Naive thymus-derived CD4-positive, alpha-beta T cell (primary cell): ENCODE measurements at regions not wholly inside any gene's neighbourhood (a gene's known extent, or its start where the extent isn't known, plus 50 kb on each side); places are given as distances from the start of the nearest gene placed in this dataset.
A peak's percentile ranks its signal among the peaks of the same experiment; 100 is the strongest.

ENCODE experiments used
- ATAC-seq: fragments of 150-1000 bp; cut with Tn5 transposase; 2 replicates; pipeline ENCODE4 v1.10.0; 2021; ENCODE audit warnings: mild to moderate bottlenecking, moderate library complexity
- CTCF ChIA-PET: fragments of 350-600 bp; sonication (Branson Sonifier 250); formaldehyde crosslinking; loops from one replicate; lab custom pipeline; 2021; ENCODE audit warnings: antibody characterized with exemption; lab: Charles Lee
- POLR2A ChIA-PET: fragments of 350-600 bp; sonication (Branson Sonifier 250); formaldehyde crosslinking; loops from one replicate; lab custom pipeline; 2021; ENCODE audit warnings: antibody characterized with exemption, inconsistent platforms; lab: Charles Lee
- DNase-seq, 9 donors: peaks; one replicate each; pipeline versions ENCODE4 v3.0.0 to v3.0.0-alpha.2; 2020 to 2022; ENCODE audit warnings: mixed read lengths in 1 of 9
- H3K27ac ChIP-seq: one replicate; pipeline ENCODE4 v1.7.0; 2013; ENCODE audit warnings: mild to moderate bottlenecking, low read depth, low read length, moderate library complexity
- H3K27me3 ChIP-seq, 2 donors: one replicate each; pipeline ENCODE4 v1.7.0; 2013; ENCODE audit warnings: low read length in 2 of 2, mild to moderate bottlenecking in 2 of 2, moderate library complexity in 2 of 2; ENCODE audit not compliant: control insufficient read depth in 2 of 2, insufficient read depth in 2 of 2
- H3K36me3 ChIP-seq, 3 experiments: 1 replicate in 2 of 3; 2 replicates in 1 of 3; pipeline ENCODE4 v1.7.0; 2013; ENCODE audit warnings: low read length in 3 of 3, mild to moderate bottlenecking in 3 of 3, moderate library complexity in 1 of 3; ENCODE audit not compliant: insufficient read depth in 3 of 3, control insufficient read depth in 2 of 3
- H3K4me1 ChIP-seq, 2 donors: one replicate each; pipeline ENCODE4 v1.7.0; 2013; ENCODE audit warnings: low read length in 2 of 2, mild to moderate bottlenecking in 2 of 2, moderate library complexity in 1 of 2; ENCODE audit not compliant: control insufficient read depth in 2 of 2, insufficient read depth in 2 of 2
- H3K4me3 ChIP-seq: 2 replicates; pipeline ENCODE4 v1.7.0; 2013; ENCODE audit warnings: mild to moderate bottlenecking, low read length
- H3K9me3 ChIP-seq, 3 experiments: 1 replicate in 2 of 3; 2 replicates in 1 of 3; pipeline ENCODE4 v1.7.0; 2013; ENCODE audit warnings: low read length in 3 of 3; ENCODE audit not compliant: control insufficient read depth in 2 of 3
- H3K27ac Mint-ChIP-seq, 9 donors: one replicate each; pipeline ENCODE4 v1.8.0; 2020 to 2022; ENCODE audit warnings: mixed read lengths in 9 of 9, mild to moderate bottlenecking in 8 of 9, moderate library complexity in 5 of 9, inconsistent platforms in 2 of 9
- H3K27me3 Mint-ChIP-seq, 5 donors: one replicate each; pipeline ENCODE4 v1.8.0; 2021 to 2022; ENCODE audit warnings: mixed read lengths in 5 of 5, mild to moderate bottlenecking in 1 of 5
- H3K36me3 Mint-ChIP-seq, 5 donors: one replicate each; pipeline ENCODE4 v1.8.0; 2020 to 2022; ENCODE audit warnings: mixed read lengths in 5 of 5, mild to moderate bottlenecking in 3 of 5, inconsistent platforms in 1 of 5
- H3K4me1 Mint-ChIP-seq, 7 donors: one replicate each; pipeline ENCODE4 v1.8.0; 2020 to 2022; ENCODE audit warnings: mixed read lengths in 7 of 7, mild to moderate bottlenecking in 3 of 7, inconsistent platforms in 1 of 7
- H3K4me3 Mint-ChIP-seq, 10 donors: one replicate each; pipeline ENCODE4 v1.8.0; 2020 to 2022; ENCODE audit warnings: mild to moderate bottlenecking in 10 of 10, mixed read lengths in 10 of 10, moderate library complexity in 6 of 10, inconsistent platforms in 2 of 10
- H3K9me3 Mint-ChIP-seq, 11 donors: one replicate each; pipeline ENCODE4 v1.8.0; 2020 to 2022; ENCODE audit warnings: mixed read lengths in 11 of 11, mild to moderate bottlenecking in 4 of 11, inconsistent platforms in 1 of 11, moderate library complexity in 1 of 11
- intact Hi-C, 2 donors: fragments of 100-400 bp; cut with micrococcal nuclease; formaldehyde crosslinking; loops; one replicate each; pipeline ENCODE4 v1.15.1; 2023

DNA sequence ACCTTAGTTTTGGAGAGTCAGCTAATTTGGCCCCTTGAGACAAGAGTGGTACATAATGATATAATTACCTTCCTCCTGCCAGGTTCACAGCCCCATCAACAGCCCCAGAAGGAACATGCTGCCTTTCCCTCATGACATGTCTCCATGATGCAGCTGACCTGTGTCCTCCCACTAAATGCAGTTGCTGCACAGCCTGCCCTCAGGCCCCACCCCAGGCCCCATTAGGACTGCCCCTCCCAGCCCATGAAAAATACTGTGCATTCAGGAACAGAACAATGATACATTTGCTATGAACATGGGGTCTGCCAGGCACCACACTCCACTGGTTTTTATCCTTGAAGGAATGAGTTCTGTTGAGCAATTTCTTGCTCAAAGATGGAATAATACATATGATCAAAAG lies 176.4 kb downstream of the C5orf15 start:
- Mint-ChIP-seq H3K36me3 (no peaks in the 10 kb centered on the region), H3K9me3 (peaks cover 0 to 2% (median 0%) of the 10 kb centered on the region in 11 donors)
- POLR2A ChIA-PET: no interaction called here

DNA sequence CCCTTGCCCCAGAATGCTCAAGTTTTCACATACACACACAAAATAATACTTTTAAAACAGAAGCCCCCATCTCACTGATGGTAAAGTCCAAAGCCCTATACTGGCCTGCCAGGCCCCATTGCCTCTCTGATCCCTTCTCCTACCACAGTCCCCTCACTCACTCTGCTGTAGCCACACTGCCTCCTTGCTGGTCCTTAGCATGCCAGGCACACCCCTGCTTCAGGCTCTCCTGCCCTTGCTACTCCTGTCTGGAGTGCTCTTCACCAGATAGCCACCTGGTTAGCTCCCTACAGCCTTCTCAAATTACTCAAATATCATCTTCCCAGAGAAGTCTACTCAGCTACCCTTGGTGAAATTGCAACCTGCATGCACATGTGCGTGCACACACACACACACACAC lies 177.5 kb downstream of the C5orf15 start:
- no peak for ATAC-seq
- no peak overlapping the region for H3K27ac Mint-ChIP-seq
- Histone ChIP-seq H3K36me3 (no peaks in the 10 kb centered on the region), H3K27me3 (no peaks in the 10 kb centered on the region), H3K4me1 (no peaks in the 10 kb centered on the region), H3K27ac (no peak overlapping the region), H3K9me3 (no peaks in the 10 kb centered on the region), H3K4me3 (no peak overlapping the region)
- DNase-seq: no peak
- peaks cover 0 to 14% (median 0%) of the 10 kb centered on the region in 5 donors for H3K27me3 Mint-ChIP-seq
- H3K4me3 Mint-ChIP-seq: no peak overlapping the region
- POLR2A ChIA-PET: no interaction called here
- CTCF ChIA-PET: no interaction called here
- H3K9me3 Mint-ChIP-seq: peaks cover 0 to 2% (median 0%) of the 10 kb centered on the region in 11 donors
- no peaks in the 10 kb centered on the region for H3K4me1 Mint-ChIP-seq
- H3K36me3 Mint-ChIP-seq: no peaks in the 10 kb centered on the region
- intact Hi-C loops: no loop called here

More for the DNA sequence above, 176.4 kb downstream of the C5orf15 start:
- Histone ChIP-seq H3K4me3 (no peak overlapping the region), H3K36me3 (no peaks in the 10 kb centered on the region), H3K27me3 (no peaks in the 10 kb centered on the region), H3K4me1 (no peaks in the 10 kb centered on the region), H3K27ac (no peak overlapping the region), H3K9me3 (no peaks in the 10 kb centered on the region)
- DNase-seq (no peak), ATAC-seq (no peak)
- H3K4me1 Mint-ChIP-seq: no peaks in the 10 kb centered on the region
- no peak overlapping the region for H3K4me3 Mint-ChIP-seq
- peaks cover 0 to 14% (median 0%) of the 10 kb centered on the region in 5 donors for H3K27me3 Mint-ChIP-seq
- CTCF ChIA-PET: no interaction called here
- intact Hi-C loops: no loop called here
- H3K27ac Mint-ChIP-seq: no peak overlapping the region

DNA sequence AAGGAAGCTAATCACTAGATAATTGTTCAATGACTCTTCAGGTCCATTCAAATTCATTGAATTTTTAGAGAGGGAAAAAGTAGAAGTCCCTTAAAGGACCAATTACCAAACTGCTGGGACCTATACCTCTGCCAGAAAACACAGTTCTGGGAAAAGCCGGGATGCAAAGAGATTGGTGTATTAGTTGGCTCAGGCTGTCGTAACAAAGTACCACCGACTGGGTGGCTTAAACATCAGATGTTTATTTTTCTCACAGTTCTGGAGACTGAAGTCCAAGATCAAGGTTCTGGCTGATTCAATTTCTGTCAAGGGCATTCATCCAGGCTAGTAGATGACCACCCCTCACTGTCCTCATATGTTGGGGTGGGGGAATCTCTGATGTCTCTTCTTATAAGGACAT lies 177.1 kb upstream of the FSTL4 start:
- ATAC-seq (no peak), DNase-seq (no peak)
- Histone ChIP-seq H3K4me1 (no peaks in the 10 kb centered on the region), H3K27me3 (no peaks in the 10 kb centered on the region), H3K4me3 (no peak overlapping the region), H3K36me3 (no peaks in the 10 kb centered on the region), H3K9me3 (no peaks in the 10 kb centered on the region), H3K27ac (no peak overlapping the region)
- Mint-ChIP-seq H3K9me3 (peaks cover 0 to 5% (median 3%) of the 10 kb centered on the region in 11 donors), H3K4me1 (no peaks in the 10 kb centered on the region), H3K4me3 (no peak overlapping the region), H3K27ac (no peak overlapping the region), H3K27me3 (peaks cover 0 to 14% (median 0%) of the 10 kb centered on the region in 5 donors), H3K36me3 (no peaks in the 10 kb centered on the region)
- ChIA-PET POLR2A (no interaction called here), CTCF (no interaction called here)
- intact Hi-C loops: no loop called here

DNA sequence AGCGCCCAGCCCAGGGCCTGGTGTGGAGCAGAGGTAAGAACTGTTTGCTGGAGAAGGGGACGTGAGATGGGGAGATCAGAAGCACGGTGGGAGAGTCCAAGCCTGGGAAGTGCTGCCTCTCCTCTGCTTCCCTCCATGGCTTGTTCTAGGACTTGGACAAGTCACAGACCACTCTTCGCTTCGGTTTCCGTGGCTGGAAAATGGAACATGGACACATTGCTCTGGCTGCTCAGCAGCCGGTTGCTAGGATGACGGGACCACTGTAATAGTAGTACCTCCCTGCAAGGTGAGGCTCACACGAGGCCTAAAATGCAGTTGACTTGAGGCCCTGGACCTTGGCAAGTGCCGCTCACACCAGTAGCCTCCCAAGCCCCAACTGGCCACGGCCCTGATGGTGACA lies 175.8 kb upstream of the FSTL4 start:
- CTCF ChIA-PET: no interaction called here

DNA sequence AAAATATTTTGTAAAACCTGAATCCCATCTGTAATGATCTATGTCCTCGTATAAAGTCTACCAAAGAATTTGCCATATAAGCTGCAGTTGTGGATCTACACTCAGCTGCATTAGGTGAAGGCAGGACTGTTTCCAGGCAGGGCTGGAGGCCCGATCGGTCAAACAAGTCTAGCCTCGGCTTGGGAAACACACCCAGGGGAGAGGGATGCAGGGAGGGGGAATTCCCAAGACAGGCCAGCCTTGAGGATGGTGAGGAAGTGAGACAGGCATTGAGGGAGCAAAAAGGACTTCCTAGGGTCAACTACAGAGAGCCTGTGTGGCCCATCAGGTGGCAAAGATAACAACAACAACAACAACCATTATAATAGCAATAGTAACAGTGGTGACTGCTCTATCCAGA lies 174.1 kb upstream of the FSTL4 start:
- Mint-ChIP-seq H3K27me3 (peaks cover 0 to 7% (median 0%) of the 10 kb centered on the region in 5 donors), H3K4me1 (no peaks in the 10 kb centered on the region), H3K36me3 (no peaks in the 10 kb centered on the region), H3K27ac (no peak overlapping the region), H3K4me3 (no peak overlapping the region), H3K9me3 (peaks cover 0 to 5% (median 3%) of the 10 kb centered on the region in 11 donors)
- Histone ChIP-seq H3K4me1 (no peaks in the 10 kb centered on the region), H3K27ac (no peak overlapping the region), H3K9me3 (no peaks in the 10 kb centered on the region), H3K4me3 (no peak overlapping the region), H3K27me3 (no peaks in the 10 kb centered on the region), H3K36me3 (no peaks in the 10 kb centered on the region)
- ChIA-PET POLR2A (no interaction called here), CTCF (no interaction called here)
- no peak for ATAC-seq
- no peak for DNase-seq
- intact Hi-C loops: no loop called here

More for the DNA sequence above, 175.8 kb upstream of the FSTL4 start:
- peaks cover 0 to 5% (median 3%) of the 10 kb centered on the region in 11 donors for H3K9me3 Mint-ChIP-seq
- no peaks in the 10 kb centered on the region for H3K4me1 Mint-ChIP-seq
- no peak overlapping the region for H3K27ac Mint-ChIP-seq
- POLR2A ChIA-PET: no interaction called here
- ATAC-seq (peak; percentile 18), DNase-seq (no peak)
- no peaks in the 10 kb centered on the region for H3K36me3 Mint-ChIP-seq
- Histone ChIP-seq H3K4me1 (no peaks in the 10 kb centered on the region), H3K36me3 (no peaks in the 10 kb centered on the region), H3K27me3 (no peaks in the 10 kb centered on the region), H3K4me3 (no peak overlapping the region), H3K9me3 (no peaks in the 10 kb centered on the region), H3K27ac (no peak overlapping the region)
- peaks cover 0 to 12% (median 0%) of the 10 kb centered on the region in 5 donors for H3K27me3 Mint-ChIP-seq
- intact Hi-C loops: no loop called here
- H3K4me3 Mint-ChIP-seq: no peak overlapping the region

DNA sequence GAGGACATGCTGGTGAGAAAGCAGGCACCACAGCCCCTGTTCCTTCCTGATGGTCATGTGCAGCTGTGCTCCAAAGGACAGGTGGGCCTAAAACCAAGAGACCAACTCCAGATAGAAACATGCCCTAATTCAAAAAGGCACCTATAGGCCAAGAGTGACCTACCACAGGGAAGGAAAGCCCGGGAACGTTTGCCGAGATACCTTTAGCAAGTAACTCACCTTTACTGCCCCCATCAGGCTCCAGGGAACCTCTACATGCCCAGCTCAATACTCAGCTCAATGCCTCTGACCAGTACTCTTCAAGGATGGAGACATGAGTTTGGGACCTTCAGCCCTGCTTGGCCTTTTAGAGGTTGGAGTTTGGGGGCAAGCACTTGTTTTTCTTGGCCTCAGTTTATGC lies 172.8 kb upstream of the FSTL4 start:
- Mint-ChIP-seq H3K27ac (no peak overlapping the region), H3K4me1 (no peaks in the 10 kb centered on the region), H3K36me3 (no peaks in the 10 kb centered on the region), H3K4me3 (no peak overlapping the region), H3K27me3 (peaks cover 0 to 7% (median 0%) of the 10 kb centered on the region in 5 donors), H3K9me3 (peaks cover 0 to 5% (median 2%) of the 10 kb centered on the region in 11 donors)
- Histone ChIP-seq H3K27ac (no peak overlapping the region), H3K4me1 (no peaks in the 10 kb centered on the region), H3K9me3 (no peaks in the 10 kb centered on the region), H3K27me3 (no peaks in the 10 kb centered on the region), H3K36me3 (no peaks in the 10 kb centered on the region), H3K4me3 (no peak overlapping the region)
- no peak for ATAC-seq
- ChIA-PET POLR2A (no interaction called here), CTCF (no interaction called here)
- no peak for DNase-seq
- intact Hi-C loops: no loop called here

DNA sequence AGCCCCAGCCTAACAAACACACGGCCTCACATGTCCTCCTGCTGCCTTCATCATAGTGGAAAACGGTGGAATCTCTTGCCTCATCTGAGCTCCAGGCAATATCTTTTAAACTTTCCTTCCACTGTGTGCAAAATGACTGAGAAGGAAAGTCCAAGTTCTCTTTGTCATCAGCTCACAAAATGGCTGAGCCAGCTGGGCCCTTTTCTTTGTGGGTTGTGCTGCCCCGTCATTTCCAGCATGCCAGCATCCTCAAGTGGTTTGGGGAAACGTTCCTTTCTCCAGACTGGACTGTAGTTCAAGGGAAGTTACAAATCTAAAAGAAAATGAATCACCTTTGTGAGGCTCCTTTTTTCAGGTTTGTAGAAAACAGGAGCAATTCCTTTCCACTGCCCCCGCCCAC lies 171.1 kb upstream of the FSTL4 start:
- ChIA-PET CTCF (no interaction called here), POLR2A (no interaction called here)
- H3K27me3 ChIP-seq: no peaks in the 10 kb centered on the region
- no peak overlapping the region for H3K4me3 ChIP-seq
- H3K4me1 ChIP-seq: no peaks in the 10 kb centered on the region
- H3K36me3 ChIP-seq: no peaks in the 10 kb centered on the region
- ATAC-seq: no peak
- DNase-seq: no peak
- Mint-ChIP-seq H3K27ac (no peak overlapping the region), H3K4me3 (no peak overlapping the region), H3K4me1 (no peaks in the 10 kb centered on the region), H3K27me3 (peaks cover 0 to 5% (median 0%) of the 10 kb centered on the region in 5 donors), H3K36me3 (no peaks in the 10 kb centered on the region), H3K9me3 (peaks cover 0 to 5% (median 2%) of the 10 kb centered on the region in 11 donors)
- H3K9me3 ChIP-seq: no peaks in the 10 kb centered on the region
- intact Hi-C loops: no loop called here
- H3K27ac ChIP-seq: no peak overlapping the region
